ENCODE measurements at regions not wholly inside any gene's neighbourhood (a gene's known extent, or its start where the extent isn't known, plus 50 kb on each side); places are given as distances from the start of the nearest gene placed in this dataset.
"Not testable (repeated sequence)": the region's sequence is repeated elsewhere in the genome, so short reads cannot be mapped to it uniquely, and the experiment has no call there.

DNA sequence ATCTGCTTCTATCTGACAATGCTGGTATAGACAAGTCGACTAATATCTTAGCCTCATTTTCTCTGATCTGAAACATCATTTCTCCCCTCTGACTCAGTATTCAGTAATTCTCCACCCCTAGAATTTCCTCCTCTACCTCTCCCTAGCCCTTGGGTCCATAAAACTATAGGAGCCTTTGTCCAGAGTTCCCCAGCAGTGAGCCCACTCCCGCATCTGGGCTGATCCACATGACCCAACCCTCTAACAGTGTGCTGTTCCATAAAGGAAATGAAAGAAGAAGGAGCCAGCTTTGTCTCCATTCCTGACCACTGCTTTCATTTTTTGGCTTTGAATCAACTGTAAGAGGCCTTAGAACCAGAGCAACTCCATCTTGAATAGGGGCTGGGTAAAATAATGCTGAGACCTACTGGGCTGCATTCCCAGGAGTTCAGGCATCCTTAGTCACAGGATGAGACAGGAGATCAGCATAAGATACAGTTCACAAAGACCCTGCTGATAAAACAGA lies 222.7 kb upstream of the CDH8 start:
- not testable (repeated sequence) for DNase-seq (ENCODE audit: low read depth in 2 of 2)

DNA sequence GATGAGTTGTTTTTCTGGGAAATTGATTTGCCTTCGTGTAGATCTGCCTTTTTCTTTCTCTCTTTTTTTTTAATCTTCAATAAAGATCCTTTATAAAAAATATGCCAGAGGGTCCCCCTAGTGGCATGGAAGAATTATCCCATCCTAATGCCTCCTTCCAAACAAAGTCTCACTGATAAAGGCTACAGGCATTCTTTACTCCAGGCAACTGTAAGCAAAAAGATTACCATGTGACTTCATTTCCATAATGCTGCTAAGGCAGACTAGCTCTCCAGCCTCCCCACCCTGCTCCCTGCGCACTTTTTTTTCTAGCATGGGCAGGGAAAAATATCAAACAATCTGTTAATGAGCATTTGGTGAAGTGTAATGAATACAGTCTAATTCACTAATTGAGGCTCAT lies 220.2 kb upstream of the CDH8 start:
- no peak for DNase-seq (ENCODE audit: low read depth in 2 of 2)

DNA sequence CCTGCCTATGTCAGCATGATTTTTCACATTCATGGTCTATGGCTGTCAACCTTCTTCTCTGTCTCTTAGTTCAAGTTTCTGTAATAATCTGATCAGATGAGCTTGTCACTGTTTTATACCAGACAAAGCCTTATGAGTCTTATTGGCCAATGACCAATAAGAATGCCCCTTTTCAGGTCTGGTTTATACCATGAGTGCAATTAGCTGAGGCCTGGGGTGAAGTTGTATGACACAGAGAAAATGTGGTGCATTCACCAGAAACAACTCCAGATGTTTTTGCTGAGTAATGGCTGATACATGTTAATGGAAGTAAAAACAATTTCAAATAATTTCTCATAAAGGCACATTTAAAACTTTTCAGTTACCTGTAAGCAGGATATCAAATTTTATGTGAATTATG lies 218.6 kb upstream of the CDH8 start:
- no peak for DNase-seq (ENCODE audit: low read depth in 2 of 2)

DNA sequence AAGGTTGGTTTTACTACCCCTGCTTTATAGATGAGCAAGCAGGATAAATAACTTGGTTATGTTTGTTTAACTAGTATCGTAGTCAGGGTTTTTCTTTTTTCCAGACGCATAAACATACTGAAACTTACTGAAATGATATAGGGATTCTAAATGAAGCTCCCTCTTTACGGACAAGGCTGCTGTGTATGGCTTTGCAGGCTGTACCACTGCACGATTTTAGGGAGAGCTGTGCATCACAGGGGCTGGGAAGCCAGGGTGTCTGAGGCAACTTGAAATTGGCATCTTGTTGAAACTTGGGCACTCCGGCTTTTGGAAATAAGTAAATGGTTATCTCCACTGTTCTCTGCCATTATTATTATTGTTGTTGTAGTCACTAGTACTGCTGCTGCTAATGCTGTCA lies 218.1 kb upstream of the CDH8 start:
- no peak for DNase-seq (ENCODE audit: low read depth in 2 of 2)

DNA sequence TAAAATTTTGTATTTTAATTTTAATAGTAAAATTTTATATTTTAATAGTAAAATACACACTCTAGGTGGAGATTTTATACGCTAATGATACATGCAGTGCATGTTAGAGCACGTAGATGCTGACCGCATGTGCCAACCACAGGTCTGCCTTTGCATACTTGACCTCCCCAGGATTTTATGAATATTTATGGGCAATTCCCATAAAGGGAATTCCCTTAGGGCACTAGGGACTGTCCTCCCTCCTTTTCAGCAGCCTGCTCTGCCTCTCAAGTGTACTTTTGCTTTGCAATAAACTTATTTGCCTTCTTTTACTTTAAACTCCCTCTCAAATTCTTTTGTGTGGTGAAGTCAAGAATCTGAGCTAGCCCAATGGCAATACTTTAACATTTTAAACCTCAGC lies 217.7 kb upstream of the CDH8 start:
- no peak for DNase-seq (ENCODE audit: low read depth in 2 of 2)

DNA sequence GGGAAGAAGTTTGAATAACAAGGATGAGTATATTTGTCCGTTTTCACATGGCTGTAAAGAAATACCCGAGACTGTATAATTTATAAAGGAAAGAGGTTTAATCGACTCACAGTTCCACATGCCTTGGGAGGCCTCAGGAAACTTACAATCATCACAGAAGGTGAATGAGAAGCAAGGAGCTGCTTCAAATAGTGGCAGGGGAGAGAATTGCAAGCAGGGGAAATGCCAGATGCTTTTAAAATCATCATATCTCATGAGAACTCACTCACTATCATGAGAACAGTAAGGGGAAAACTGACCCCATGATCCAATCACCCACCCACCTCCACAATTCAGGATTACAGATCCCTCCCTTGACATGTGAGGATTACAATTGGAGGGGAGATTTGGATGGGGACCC lies 212.8 kb upstream of the CDH8 start:
- no peak for DNase-seq (ENCODE audit: low read depth in 2 of 2)

DNA sequence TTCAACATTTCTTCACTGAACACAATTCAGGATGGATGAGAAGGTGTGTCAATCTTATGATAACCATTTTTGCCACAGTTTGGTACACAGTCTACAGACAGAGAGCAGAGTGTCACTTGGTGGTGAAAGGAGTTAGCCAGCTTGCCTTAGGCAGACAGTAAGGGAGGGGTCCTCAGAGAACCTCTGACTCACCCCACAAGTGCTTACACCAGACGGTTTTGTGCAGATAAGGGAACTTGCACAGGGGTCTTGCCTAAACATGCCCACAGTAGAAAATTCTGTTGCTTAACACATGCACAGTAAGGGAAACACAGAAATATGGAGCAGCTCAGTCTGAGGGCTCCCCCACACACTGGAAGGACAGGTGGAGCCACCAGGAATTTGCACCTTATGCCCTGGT lies 204.5 kb upstream of the CDH8 start:
- no peak for DNase-seq (ENCODE audit: low read depth in 2 of 2)

DNA sequence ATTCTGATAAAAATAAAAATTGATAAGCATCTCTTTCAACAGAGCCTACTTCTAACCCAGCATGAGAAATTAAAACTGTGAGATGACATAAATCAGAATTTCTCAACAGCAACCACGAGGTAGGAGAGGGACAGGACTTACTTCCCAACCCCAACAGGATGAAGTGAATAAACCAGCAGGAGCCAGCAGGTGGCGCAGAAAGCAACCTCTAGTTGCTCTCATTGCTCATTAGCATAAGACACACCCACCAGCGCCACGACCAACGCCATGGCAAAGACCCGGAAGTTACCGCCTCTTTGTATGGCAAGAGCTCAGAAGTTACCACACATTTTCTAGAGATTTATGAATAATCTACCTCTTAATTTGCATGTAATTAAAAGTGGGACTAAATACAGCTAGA lies 189.4 kb upstream of the CDH8 start:
- peak; percentile 8 to 10 for DNase-seq (ENCODE audit: low read depth in 2 of 2)

DNA sequence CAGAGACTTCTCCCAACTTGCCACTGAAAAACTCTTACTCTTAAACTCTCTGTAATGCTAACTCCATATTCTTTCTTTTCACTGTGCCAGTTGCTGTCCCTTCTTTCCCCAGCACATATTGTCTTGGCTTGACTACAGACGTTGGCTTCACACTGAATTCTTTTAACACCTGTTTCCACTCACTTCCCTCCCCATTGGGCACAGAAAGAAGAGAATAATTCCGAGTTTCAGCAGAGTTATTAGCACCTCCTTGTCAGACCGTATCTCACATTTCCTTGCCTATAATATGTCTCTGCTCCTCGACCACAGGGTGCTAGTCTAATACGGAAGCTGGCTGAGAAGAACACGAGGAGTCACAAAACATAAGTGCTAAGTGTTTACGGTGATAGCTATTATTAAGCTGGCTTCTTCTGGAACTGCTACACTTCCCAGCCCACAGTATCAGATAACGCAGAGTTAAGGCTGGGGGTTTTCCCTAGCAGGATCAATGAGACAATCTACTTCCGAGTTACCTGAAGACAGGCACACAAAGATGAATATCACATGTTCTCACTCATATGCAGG lies 188.5 kb upstream of the CDH8 start:
- DNase-seq (ENCODE audit: low read depth in 2 of 2): no peak

DNA sequence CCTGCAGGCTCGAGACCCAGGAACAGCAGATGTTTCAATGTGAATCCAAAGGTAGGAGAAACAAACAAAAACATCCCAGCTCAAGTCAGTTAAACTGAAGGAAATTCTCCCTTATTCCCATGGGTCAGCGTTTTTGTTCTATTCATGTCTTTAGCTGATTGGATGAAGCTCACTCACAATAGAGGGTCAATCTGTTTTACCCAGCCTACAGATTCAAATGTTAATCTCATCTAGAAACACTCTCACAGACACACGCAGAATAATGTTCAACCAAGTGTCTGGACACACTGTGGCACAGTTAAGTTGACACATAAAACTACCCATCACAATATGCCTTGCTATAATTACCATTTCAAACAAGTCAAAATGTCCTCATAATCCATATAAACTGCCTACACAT lies 180.6 kb upstream of the CDH8 start:
- no peak for DNase-seq (ENCODE audit: low read depth in 2 of 2)

DNA sequence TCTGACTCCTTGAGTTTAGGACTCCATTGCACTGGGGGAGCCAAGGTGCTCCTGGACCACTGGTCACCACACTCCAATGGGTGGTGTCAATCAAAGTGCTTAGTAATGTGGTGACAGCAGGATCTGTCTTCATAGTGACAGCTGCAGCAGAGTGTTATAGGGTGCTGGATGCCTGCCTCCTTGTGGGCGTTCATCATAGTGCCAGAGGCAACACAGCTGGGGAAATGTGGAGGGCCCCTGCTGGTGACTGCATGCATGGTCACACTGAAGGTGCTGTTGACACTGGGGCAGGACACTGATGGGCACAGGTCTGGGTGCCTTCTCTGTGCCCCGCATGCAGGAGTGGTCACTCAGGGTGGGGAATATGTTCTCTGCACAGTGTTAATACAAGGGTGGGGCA lies 177.5 kb upstream of the CDH8 start:
- DNase-seq (ENCODE audit: low read depth in 2 of 2): no peak

DNA sequence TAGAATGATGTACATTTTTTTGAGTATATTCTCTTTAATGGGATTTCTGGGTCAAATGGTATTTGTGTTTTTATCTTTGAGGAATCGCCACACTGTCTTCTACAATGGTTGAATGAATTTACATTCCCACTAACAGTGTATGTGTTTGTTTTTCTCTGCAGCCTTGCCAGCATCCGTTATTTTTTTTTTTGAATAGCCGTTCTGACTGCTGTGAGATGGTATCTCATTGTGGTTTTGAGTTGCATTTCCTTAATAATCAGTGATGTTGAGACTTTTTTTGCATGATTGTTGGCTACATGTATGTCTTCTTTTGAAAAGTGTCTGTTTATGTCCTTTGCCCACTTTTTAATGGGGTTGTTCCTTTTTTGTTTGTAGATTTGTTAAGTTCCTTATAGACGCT lies 172.7 kb upstream of the CDH8 start:
- no peak for DNase-seq (ENCODE audit: low read depth in 2 of 2)

DNA sequence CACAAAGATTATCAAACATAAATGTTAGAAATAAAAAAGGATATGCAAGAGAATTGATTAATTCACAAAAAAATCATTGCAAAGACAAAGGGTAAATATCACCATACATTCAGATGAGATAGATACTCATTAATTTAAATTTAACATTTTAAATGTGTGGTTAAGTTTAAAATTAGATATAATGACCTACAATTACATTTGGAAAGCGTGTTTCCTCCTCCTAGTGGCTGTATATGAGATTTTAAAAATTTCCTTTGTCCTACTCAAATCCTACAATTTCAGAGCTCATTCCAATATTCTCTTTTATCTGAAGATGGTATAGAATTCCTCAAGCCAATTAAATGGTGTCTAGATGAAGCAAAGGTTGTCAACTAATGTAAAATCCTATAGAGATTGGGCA lies 169.2 kb upstream of the CDH8 start:
- DNase-seq (ENCODE audit: low read depth in 2 of 2): no peak

DNA sequence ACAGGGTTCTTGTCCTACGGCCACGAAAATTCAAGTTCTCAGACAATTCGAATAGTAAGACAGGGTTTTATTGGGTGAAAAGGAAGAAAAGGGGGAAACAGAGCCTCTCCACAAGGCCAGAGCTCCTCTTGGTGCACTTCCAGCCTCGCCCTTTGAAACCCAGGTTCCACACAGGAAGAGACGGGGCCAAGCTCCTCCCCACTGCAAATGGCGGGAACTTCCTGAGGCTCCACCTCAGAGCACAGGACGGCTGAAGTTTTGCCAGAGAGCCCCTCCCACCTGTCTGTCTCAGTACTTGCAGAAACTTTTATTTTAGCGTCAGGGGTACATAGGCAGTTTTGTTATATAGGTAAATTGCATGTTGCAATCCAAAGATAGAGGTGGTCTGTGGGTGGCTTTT lies 165.7 kb upstream of the CDH8 start:
- DNase-seq (ENCODE audit: low read depth in 2 of 2): no peak

DNA sequence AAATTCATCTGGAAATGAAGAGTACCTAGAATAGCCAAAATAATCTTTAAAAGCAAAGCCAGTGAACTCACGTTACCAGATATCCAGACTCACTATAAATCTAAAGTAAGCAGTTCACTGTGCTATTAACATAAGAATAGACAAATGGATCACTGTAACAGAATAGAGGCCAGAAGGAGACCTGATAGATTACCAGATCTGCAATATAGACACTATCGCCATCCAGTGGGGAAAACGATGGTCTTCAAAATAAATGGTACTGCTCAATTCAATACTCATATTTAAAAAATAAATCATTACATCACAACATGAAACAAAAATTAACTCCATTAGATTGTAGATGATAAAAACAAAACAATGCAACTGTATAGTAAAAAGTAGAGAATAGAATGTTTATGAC lies 158.6 kb upstream of the CDH8 start:
- DNase-seq (ENCODE audit: low read depth in 2 of 2): no peak

DNA sequence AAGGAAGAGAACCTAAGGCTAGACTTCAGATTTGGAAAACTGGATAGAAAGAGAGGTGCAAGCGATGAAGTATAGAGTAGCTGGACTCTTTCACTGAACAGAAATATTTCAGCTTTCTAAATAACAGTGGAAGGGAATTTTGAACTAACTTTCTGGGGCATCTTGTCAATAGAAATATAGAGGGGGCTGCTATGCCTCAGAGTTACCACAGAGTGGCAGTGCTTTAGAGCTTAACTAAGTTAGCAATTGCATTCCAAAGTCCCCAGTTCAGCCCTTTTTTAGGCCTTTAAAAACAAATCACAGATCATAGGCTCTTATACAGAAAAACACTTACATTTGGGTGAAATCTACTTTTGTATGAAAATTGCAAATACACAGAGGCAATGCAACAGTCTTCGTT lies 154.2 kb upstream of the CDH8 start:
- DNase-seq (ENCODE audit: low read depth in 2 of 2): no peak

DNA sequence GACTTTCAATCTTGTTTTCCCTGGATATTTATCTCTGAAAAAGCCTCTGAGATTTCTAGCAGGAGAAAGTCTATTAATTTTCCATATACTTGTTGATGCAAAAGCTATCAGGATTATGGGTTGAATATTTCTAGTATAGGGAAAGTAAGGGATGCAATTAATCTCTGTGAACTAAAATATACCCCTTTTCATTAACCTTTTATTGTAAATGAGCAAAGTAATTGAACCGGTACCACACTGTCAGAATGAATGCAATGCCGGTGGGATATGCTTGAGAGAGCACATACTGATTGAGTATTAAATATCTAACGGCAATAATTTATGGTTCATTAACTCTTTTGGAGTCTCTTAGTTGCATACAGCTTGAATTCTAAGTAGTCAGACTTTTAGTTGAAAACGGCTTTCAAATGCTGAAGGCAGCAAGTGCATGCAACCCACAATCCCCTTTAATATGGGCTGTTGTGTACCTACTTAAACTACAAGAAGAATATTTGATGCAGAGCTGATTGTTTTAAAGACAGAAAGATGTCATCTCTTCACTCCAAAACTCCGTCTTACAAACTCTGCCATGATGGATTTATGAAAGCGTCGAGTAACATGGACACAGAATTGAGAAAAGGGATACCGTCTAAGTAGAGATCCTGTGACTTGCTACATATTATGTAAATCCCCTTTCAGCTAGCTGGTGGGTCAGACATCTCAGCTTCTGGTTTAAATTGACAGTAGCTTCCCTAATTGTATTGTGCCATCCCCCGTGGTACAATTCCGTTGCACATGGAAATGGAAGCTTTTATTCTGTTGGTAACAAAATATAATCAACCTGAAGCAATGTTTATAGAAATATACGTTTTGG lies 141.3 kb upstream of the CDH8 start:
- no peak for DNase-seq (ENCODE audit: low read depth in 2 of 2)

DNA sequence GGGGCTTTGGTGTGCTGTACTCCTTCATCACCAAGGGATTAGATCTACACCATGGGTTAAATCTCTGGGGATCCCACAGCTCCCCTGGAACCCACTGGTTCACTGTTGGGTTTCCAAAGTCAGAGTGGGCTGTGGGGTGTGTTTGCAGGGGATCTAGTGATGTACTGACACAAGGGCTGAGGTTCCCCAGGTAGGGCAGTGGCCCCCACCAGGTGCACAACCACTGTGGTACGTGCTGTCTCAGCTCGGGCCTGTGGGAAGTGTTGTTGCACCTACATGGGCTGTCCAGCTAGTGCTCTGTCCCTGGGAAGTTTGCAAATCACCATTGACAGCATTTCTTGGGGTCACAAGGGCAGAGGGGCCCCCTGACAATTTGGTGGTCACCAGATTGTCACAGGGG lies 134.4 kb upstream of the CDH8 start:
- no peak for DNase-seq (ENCODE audit: low read depth in 2 of 2)

DNA sequence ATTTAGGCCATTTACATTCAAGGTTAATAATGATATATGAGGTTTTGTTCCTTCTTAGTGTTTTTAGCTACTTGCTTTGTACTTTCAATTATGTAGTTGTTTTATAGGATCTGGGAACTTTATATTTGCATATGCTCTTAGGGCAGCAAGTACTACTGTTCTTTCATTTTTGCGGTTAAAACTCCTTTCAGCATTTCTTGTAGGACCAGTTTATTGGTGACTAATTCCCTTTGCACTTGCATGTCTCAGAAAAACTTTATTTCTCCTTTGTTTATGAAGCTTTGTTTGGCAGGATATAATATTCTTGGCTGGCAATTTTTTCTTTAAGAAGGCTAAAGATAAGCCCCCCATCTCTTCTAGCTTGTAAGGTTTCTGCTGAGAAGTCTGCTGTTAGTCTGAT lies 131.3 kb upstream of the CDH8 start:
- no peak for DNase-seq (ENCODE audit: low read depth in 2 of 2)

DNA sequence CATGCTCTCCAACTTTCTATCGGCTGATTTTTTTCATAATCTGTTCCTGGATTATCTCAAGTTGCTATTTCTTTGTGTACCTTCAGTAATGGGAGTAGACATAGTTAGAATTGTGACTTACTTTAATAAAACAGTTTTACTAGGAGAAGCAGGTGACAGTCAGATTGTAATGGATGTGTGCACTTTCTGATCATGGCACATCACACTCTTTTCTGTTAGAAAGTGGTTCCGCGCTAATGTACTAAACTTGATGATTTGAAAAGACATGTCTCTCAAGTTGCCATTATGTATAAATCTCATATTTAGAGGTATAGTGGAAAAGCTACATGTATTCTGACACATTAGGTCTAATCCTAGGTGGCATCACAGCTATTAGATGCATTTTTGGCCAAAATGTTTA lies 121.3 kb upstream of the CDH8 start:
- no peak for DNase-seq (ENCODE audit: low read depth in 2 of 2)

DNA sequence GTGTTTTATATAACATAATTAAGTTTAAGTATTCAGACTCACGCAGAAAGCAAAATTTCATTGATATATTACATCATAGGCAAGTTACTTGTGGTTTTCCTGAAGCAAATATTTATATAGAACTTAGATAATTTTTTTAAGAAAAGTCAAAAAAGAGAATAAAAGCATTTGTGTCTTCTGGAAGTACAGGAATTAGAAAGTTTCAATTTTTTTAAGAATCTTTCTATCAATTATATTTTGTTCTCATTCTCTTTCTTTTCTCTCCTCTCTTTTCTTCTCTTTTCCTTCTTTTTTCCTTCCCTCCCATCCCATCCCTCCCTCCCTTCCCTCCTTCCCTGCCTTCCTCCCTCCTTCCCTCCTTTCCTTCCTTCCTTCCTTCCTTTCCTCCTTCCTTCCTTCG lies 120.7 kb upstream of the CDH8 start:
- DNase-seq (ENCODE audit: low read depth in 2 of 2): no peak

DNA sequence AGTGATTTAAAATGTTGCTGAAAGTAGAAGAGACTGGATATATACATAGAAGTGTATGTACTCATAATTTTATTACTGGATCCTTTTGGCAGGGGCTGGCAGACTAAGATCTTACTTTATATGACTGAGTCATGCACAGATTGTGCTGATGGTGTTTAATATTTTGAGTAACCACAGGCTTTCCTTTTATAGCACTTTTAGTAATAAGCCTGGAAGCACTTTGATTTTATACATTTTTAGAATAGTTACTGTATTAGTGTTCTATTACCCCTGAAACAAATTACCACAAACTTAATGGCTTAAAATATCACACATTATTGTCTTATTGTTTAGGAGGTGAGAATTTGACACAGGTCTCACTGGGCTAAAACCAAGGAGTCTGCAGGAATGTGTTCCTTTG lies 113.4 kb upstream of the CDH8 start:
- DNase-seq (ENCODE audit: low read depth in 2 of 2): no peak

DNA sequence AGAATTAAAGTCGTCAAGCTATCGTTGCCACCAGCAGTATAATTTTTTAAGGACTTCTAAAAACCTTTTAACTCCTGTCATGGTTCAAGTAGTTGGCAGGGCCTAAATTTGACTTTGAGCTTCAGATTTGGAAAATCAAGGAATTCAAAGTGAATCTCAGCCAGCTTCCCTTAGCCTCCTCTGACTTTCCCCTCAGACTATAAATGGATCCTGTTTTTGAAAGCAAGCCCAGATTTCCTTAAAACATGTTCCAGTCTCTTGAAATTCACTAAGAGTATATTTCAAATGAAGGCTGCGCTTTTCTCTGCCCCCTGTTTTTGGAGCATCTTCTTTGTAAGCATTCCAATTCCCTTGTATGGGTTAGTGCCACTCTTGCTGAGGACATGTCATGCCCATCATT lies 101.8 kb upstream of the CDH8 start:
- DNase-seq (ENCODE audit: low read depth in 2 of 2): no peak

DNA sequence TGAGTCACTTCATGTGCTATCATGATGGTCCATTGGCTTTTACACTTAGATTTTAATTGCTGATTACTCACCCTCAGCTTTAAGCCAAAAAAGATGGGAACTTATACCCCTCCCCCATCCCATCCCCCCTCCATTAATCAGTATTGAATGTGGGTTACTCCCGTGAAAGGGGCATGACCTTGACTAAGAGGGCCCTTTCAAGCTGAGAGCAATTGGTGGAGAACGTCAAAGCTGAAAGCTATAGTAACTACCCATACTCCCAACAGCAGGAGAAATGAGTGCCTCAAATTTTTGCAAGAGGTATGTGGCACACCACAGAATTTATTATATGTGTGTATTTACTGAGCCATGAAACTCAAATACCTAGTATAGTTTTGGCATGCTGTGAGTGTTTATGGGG lies 99.7 kb upstream of the CDH8 start:
- DNase-seq (ENCODE audit: low read depth in 2 of 2): no peak
